NCI-H226 (cell line): ENCODE measurements at regions not wholly inside any gene's neighbourhood (a gene's known extent, or its start where the extent isn't known, plus 50 kb on each side); places are given as distances from the start of the nearest gene placed in this dataset.
"Not testable (repeated sequence)": the region's sequence is repeated elsewhere in the genome, so short reads cannot be mapped to it uniquely, and the experiment has no call there.

ENCODE experiments used
- DNase-seq: peaks from one replicate; pipeline ENCODE4 v3.0.0-alpha.2; 2015

- DNase-seq, result no peak
These were observed 236.9 kb downstream of the BCAS1 start for GRCh38 chr20:53833333-53834061.

GRCh38 chr20:53832499-53832898, 237.9 kb downstream of the BCAS1 start:
- no peak for DNase-seq

- no peak for DNase-seq
These were observed 238.2 kb upstream of the ZNF217 start for GRCh38 chr20:53831812-53832211.

GRCh38 chr20:53831228-53831627, 237.6 kb upstream of the ZNF217 start:
- DNase-seq, result no peak

GRCh38 chr20:53829724-53830521, 236.3 kb upstream of the ZNF217 start:
- DNase-seq, result no peak

GRCh38 chr20:53829255-53829723, 235.7 kb upstream of the ZNF217 start:
- DNase-seq, result peak; percentile 79

GRCh38 chr20:53828682-53829254, 235.1 kb upstream of the ZNF217 start:
- DNase-seq, result peak; percentile 38

GRCh38 chr20:53828088-53828681, 234.5 kb upstream of the ZNF217 start:
- DNase-seq, result no peak

GRCh38 chr20:53827292-53828087, 233.9 kb upstream of the ZNF217 start:
- DNase-seq, result no peak

- no peak for DNase-seq
These were observed 233.1 kb upstream of the ZNF217 start for GRCh38 chr20:53826597-53827291.

GRCh38 chr20:53826090-53826489, 232.5 kb upstream of the ZNF217 start:
- DNase-seq, result no peak

- DNase-seq, result no peak
These were observed 231.6 kb upstream of the ZNF217 start for GRCh38 chr20:53825282-53825681.

GRCh38 chr20:53824779-53825178, 231.1 kb upstream of the ZNF217 start:
- no peak for DNase-seq

- DNase-seq, result no peak
These were observed 229.6 kb upstream of the ZNF217 start for GRCh38 chr20:53823121-53823764.

GRCh38 chr20:53822534-53822933, 228.9 kb upstream of the ZNF217 start:
- no peak for DNase-seq

- no peak for DNase-seq
These were observed 226.4 kb upstream of the ZNF217 start for GRCh38 chr20:53819973-53820451.

GRCh38 chr20:53818457-53819177, 225.0 kb upstream of the ZNF217 start:
- no peak for DNase-seq

GRCh38 chr20:53817513-53817912, 223.9 kb upstream of the ZNF217 start:
- DNase-seq, result not testable (repeated sequence)

GRCh38 chr20:53816872-53817398, 223.3 kb upstream of the ZNF217 start:
- no peak for DNase-seq

- DNase-seq, result no peak
These were observed 221.9 kb upstream of the ZNF217 start for GRCh38 chr20:53815509-53815908.
